ENCODE measurements at regions not wholly inside any gene's neighbourhood (a gene's known extent, or its start where the extent isn't known, plus 50 kb on each side); places are given as distances from the start of the nearest gene placed in this dataset.

DNA sequence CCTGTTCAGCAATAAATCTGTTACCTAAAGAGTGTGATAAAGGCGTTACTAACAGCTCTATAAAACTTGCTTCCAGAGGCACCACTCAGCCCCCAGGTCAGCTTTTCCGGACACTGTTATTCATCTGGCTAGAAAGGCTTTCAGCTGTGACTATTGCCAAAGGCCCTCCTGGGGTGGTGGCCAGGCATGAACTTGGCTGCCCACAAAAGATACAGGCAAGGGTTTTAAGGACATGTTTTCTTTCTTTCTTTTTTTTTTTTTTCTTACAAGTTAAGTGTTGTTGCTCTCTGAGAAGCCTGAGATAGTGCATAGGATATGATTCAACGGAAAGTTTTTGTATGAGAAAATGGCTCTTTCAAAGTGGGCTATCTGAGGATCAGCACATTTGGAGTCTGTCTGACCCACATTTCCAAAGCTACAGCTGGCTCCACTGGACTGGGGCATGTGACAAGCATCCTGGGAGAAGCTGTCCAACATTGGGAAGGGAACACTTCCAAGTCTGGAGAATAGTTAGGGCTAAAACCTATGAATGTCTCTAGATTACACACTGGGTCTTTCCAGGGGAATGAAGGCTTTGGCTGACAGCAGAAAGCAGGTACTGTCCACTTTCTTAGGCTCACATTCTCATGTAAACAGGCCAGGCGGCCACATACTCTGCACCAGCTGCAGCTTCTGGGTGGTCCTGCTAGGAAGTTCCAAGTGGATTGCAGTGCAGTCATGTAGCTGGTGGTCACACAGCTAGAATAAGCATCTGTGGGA is 639.7 kb downstream of the LMO4 start:
- TF ChIP-seq POLR2A (IDR thresholded peaks at IDR 0.05) = no peak
- TF ChIP-seq, protein P1, sequence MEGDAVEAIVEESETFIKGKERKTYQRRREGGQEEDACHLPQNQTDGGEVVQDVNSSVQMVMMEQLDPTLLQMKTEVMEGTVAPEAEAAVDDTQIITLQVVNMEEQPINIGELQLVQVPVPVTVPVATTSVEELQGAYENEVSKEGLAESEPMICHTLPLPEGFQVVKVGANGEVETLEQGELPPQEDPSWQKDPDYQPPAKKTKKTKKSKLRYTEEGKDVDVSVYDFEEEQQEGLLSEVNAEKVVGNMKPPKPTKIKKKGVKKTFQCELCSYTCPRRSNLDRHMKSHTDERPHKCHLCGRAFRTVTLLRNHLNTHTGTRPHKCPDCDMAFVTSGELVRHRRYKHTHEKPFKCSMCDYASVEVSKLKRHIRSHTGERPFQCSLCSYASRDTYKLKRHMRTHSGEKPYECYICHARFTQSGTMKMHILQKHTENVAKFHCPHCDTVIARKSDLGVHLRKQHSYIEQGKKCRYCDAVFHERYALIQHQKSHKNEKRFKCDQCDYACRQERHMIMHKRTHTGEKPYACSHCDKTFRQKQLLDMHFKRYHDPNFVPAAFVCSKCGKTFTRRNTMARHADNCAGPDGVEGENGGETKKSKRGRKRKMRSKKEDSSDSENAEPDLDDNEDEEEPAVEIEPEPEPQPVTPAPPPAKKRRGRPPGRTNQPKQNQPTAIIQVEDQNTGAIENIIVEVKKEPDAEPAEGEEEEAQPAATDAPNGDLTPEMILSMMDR (IDR thresholded peaks at IDR 0.05) = no peak
